IMR-90 (cell line): ENCODE measurements at regions not wholly inside any gene's neighbourhood (a gene's known extent, or its start where the extent isn't known, plus 50 kb on each side); places are given as distances from the start of the nearest gene placed in this dataset.

Source experiments
- ATAC-seq: fragments of 200-7000 bp; cut with Tn5 transposase; 2 replicates; pipeline ENCODE4 v1.9.1; 2020; ENCODE audit warnings: low read depth, mild to moderate bottlenecking, moderate library complexity
- BruUV-seq: library from RNA; stranded (reverse); fragments of 400-500 nt; replicated peaks from 2 replicates; lab custom pipeline; 2021; lab: Mats Ljungman, UMichigan
- CTCF ChIA-PET: fragments of 300-600 bp; formaldehyde crosslinking; extraction: SDS; loops from one replicate; lab custom pipeline; 2021; ENCODE audit warnings: antibody characterized with exemption; lab: Yijun Ruan, JAX
- POLR2A ChIA-PET: fragments of 300-600 bp; sonication (Branson Sonifier 250); formaldehyde crosslinking; loops from one replicate; lab custom pipeline; 2022; ENCODE audit warnings: antibody characterized with exemption; ENCODE audit not compliant: unreplicated experiment; lab: Charles Lee
- DNase-seq: peaks from one replicate; pipeline ENCODE4 v3.0.0; 2013
- H2AFZ ChIP-seq: replicated peaks from 2 replicates; pipeline ENCODE3; 2013; ENCODE audit warnings: low read length, mild to moderate bottlenecking; ENCODE audit not compliant: poor library complexity
- H2AK5ac ChIP-seq: 2 replicates; pipeline ENCODE4 v1.6.1; 2013; ENCODE audit warnings: low read depth, low read length, inconsistent platforms
- H2AK9ac ChIP-seq: replicated peaks from 2 replicates; pipeline ENCODE3; 2013; ENCODE audit warnings: mild to moderate bottlenecking, low read depth, low read length, moderate library complexity; ENCODE audit not compliant: poor library complexity
- H2BK120ac ChIP-seq: 2 replicates; pipeline ENCODE4 v1.6.1; 2013; ENCODE audit warnings: low read depth, low read length, inconsistent platforms
- H2BK15ac ChIP-seq: 3 replicates; pipeline ENCODE4 v1.6.1; 2013; ENCODE audit warnings: low read depth, low read length, inconsistent platforms
- H2BK20ac ChIP-seq: 2 replicates; pipeline ENCODE4 v1.6.1; 2013; ENCODE audit warnings: low read depth, mild to moderate bottlenecking, inconsistent platforms, low read length, moderate library complexity
- H2BK5ac ChIP-seq: 2 replicates; pipeline ENCODE4 v1.6.1; 2013; ENCODE audit warnings: mild to moderate bottlenecking, low read depth, low read length, inconsistent platforms; ENCODE audit not compliant: poor library complexity, severe bottlenecking
- H3K14ac ChIP-seq: replicated peaks from 2 replicates; pipeline ENCODE4 v1.6.1; 2013; ENCODE audit warnings: low read depth, low read length, inconsistent platforms
- H3K18ac ChIP-seq: 2 replicates; pipeline ENCODE4 v1.6.1; 2013; ENCODE audit warnings: low read depth, low read length, control low read depth
- H3K23ac ChIP-seq: 2 replicates; pipeline ENCODE4 v1.6.1; 2013; ENCODE audit warnings: low read depth, low read length, inconsistent platforms
- H3K27ac ChIP-seq: 2 replicates; pipeline ENCODE4 v1.5.1; 2013; ENCODE audit warnings: mild to moderate bottlenecking, control low read depth, low read length; ENCODE audit not compliant: insufficient read depth
- H3K27me3 ChIP-seq: 2 replicates; pipeline ENCODE4 v1.6.1; 2013; ENCODE audit warnings: low read length; ENCODE audit not compliant: control insufficient read depth, insufficient read depth
- H3K36me3 ChIP-seq: 2 replicates; pipeline ENCODE4 v1.6.1; 2013; ENCODE audit warnings: low read length, mixed read lengths; ENCODE audit not compliant: control insufficient read depth, insufficient read depth
- H3K4ac ChIP-seq: 2 replicates; pipeline ENCODE4 v1.6.1; 2013; ENCODE audit warnings: low read depth, low read length, inconsistent platforms
- H3K4me1 ChIP-seq: 2 replicates; pipeline ENCODE4 v1.6.1; 2013; ENCODE audit warnings: low read length, mixed read lengths; ENCODE audit not compliant: control insufficient read depth, insufficient read depth
- H3K4me2 ChIP-seq: 2 replicates; pipeline ENCODE4 v1.6.1; 2013; ENCODE audit warnings: low read depth, mild to moderate bottlenecking, control low read depth, low read length, moderate library complexity
- H3K4me3 ChIP-seq: 2 replicates; pipeline ENCODE4 v1.5.1; 2013; ENCODE audit warnings: low read depth, mild to moderate bottlenecking, control low read depth, low read length, moderate library complexity; ENCODE audit not compliant: insufficient read depth
- H3K56ac ChIP-seq: 2 replicates; pipeline ENCODE4 v1.6.1; 2013; ENCODE audit warnings: low read length, inconsistent platforms; ENCODE audit not compliant: insufficient read depth; ENCODE audit errors: extremely low read depth
- H3K79me1 ChIP-seq, 2 experiments: 2 replicates each; pipeline ENCODE4 v1.6.1; 2013; ENCODE audit warnings: low read length in 2 of 2, inconsistent platforms in 1 of 2, low read depth in 1 of 2
- H3K9ac ChIP-seq: 2 replicates; pipeline ENCODE4 v1.6.1; 2013; ENCODE audit warnings: low read depth, low read length, control low read depth
- H3K9me1 ChIP-seq: 2 replicates; pipeline ENCODE4 v1.6.1; 2013; ENCODE audit warnings: low read length, inconsistent platforms; ENCODE audit not compliant: insufficient read depth
- H3K9me3 ChIP-seq: 2 replicates; pipeline ENCODE4 v1.6.1; 2013; ENCODE audit warnings: low read length; ENCODE audit not compliant: control insufficient read depth, insufficient read depth
- H4K20me1 ChIP-seq: 2 replicates; pipeline ENCODE4 v1.6.1; 2013; ENCODE audit warnings: low read length, inconsistent platforms; ENCODE audit not compliant: insufficient read depth
- H4K5ac ChIP-seq: 2 replicates; pipeline ENCODE4 v1.6.1; 2013; ENCODE audit warnings: mild to moderate bottlenecking, low read depth, low read length, control low read depth
- H4K8ac ChIP-seq, 2 experiments: 2 replicates each; pipeline ENCODE4 v1.6.1; 2013; ENCODE audit warnings: low read depth in 2 of 2, low read length in 2 of 2, control low read depth in 1 of 2, inconsistent platforms in 1 of 2
- H4K91ac ChIP-seq: 2 replicates; pipeline ENCODE4 v1.6.1; 2013; ENCODE audit warnings: low read depth, low read length, inconsistent platforms; ENCODE audit not compliant: insufficient read depth
- BHLHE40 ChIP-seq: fragments of 150-350 bp; IDR thresholded peaks from 2 replicates; pipeline ENCODE4 v1.6.1; 2016; ENCODE audit warnings: mild to moderate bottlenecking, low read depth, low read length
- CHD1 ChIP-seq: IDR thresholded peaks from 2 replicates; pipeline ENCODE4 v1.6.1; 2012; ENCODE audit warnings: low read depth, low read length, improper control_type of control experiment
- FOS ChIP-seq: fragments of 150-350 bp; IDR thresholded peaks from 2 replicates; pipeline ENCODE4 v1.6.1; 2016; ENCODE audit warnings: low read depth, low read length
- MAZ ChIP-seq: IDR thresholded peaks from 2 replicates; pipeline ENCODE4 v1.6.1; 2012; ENCODE audit warnings: low read depth, mild to moderate bottlenecking, low read length, improper control_type of control experiment, moderate library complexity, borderline replicate concordance
- NFE2L2 ChIP-seq: fragments of 150-350 bp; IDR thresholded peaks from 2 replicates; pipeline ENCODE4 v1.6.1; 2016; ENCODE audit warnings: low read depth, mild to moderate bottlenecking, low read length
- POLR2A ChIP-seq: IDR thresholded peaks from 2 replicates; pipeline ENCODE4 v1.6.1; 2012; ENCODE audit warnings: mild to moderate bottlenecking, low read depth, low read length
- RAD21 ChIP-seq: IDR thresholded peaks from 2 replicates; pipeline ENCODE4 v1.6.1; 2012; ENCODE audit warnings: low read length, improper control_type of control experiment
- RCOR1 ChIP-seq: IDR thresholded peaks from 2 replicates; pipeline ENCODE4 v1.6.1; 2012; ENCODE audit warnings: mild to moderate bottlenecking, low read length, improper control_type of control experiment; ENCODE audit not compliant: insufficient replicate concordance
- RFX5 ChIP-seq: IDR thresholded peaks from 2 replicates; pipeline ENCODE4 v1.8.0; 2012; ENCODE audit warnings: low read depth, mild to moderate bottlenecking, low read length, moderate library complexity
- SMC3 ChIP-seq: fragments of 150-350 bp; IDR thresholded peaks from 2 replicates; pipeline ENCODE4 v1.6.1; 2016; ENCODE audit warnings: low read depth, mild to moderate bottlenecking, antibody characterized with exemption, low read length, moderate library complexity
- WGBS, 2 experiments: methylation state at CpG; one replicate each; pipeline versions ENCODE4 v1.1.5 to v1.1.7; 2013; ENCODE audit warnings: missing lambda C conversion rate in 2 of 2; ENCODE audit not compliant: insufficient read length in 1 of 2; ENCODE audit errors: extremely low coverage in 2 of 2; 5-methylcytosine and 5-hydroxymethylcytosine counted together
- dilution Hi-C: fragments of 300-500 bp; cut with HindIII; formaldehyde crosslinking; loops from one replicate; pipeline ENCODE4 v1.14.3; 2018; ENCODE audit warnings: low sequenced_read_pairs; ENCODE audit not compliant: unreplicated experiment
- in situ Hi-C: fragments of 300-500 bp; cut with MboI; formaldehyde crosslinking; loops from 3 replicates; pipeline ENCODE4 v1.14.3; 2019; ENCODE audit warnings: low sequenced_read_pairs, inconsistent platforms, mixed read lengths
- intact Hi-C: fragments of 100-400 bp; cut with micrococcal nuclease; formaldehyde crosslinking; loops from 2 replicates; pipeline ENCODE4 v1.10.0; 2022

GRCh38 chr4:59920416-59920815 is 1279.7 kb upstream of the ADGRL3 start:
- POLR2A ChIA-PET, result no interaction called here

More at GRCh38 chr4:59920416-59920815, 1279.7 kb upstream of the ADGRL3 start:
- Histone ChIP-seq H4K20me1 (no peaks in the 10 kb centered on the region), H3K14ac (no peak overlapping the region), H3K9ac (no peak overlapping the region), H3K36me3 (no peaks in the 10 kb centered on the region), H3K56ac (no peak overlapping the region), H4K91ac (no peak overlapping the region), H2BK20ac (no peak overlapping the region), H3K79me1 (no peaks in the 10 kb centered on the region), H3K27ac (no peak overlapping the region), H2AFZ (no peak overlapping the region), H3K4ac (no peak overlapping the region), H3K23ac (no peak overlapping the region), H3K27me3 (no peaks in the 10 kb centered on the region), H3K4me1 (no peaks in the 10 kb centered on the region), H2BK15ac (no peak overlapping the region), H4K8ac (no peak overlapping the region), H3K9me3 (peaks cover 6% of the 10 kb centered on the region; the same call in 1 of the 2 replicates), H2BK5ac (no peak overlapping the region), H2AK5ac (no peak overlapping the region), H4K5ac (no peak overlapping the region), H2BK120ac (no peak overlapping the region), H2AK9ac (no peak overlapping the region), H3K4me3 (no peak overlapping the region), H3K9me1 (no peaks in the 10 kb centered on the region), H3K4me2 (no peak overlapping the region), H3K18ac (no peak overlapping the region)
- intact Hi-C loops, result no loop called here
- WGBS, 2 experiments, result no CpG with 5 or more reads among the region's 3 CpGs
- no peak for TF ChIP-seq NFE2L2
- TF ChIP-seq SMC3, result no peak
- no peak for TF ChIP-seq CHD1
- TF ChIP-seq RAD21, result no peak
- TF ChIP-seq POLR2A, result no peak
- TF ChIP-seq FOS, result no peak
- no peak for TF ChIP-seq MAZ
- no peak for TF ChIP-seq RFX5
- TF ChIP-seq BHLHE40, result no peak
- TF ChIP-seq RCOR1, result no peak
- CTCF ChIA-PET, result no interaction called here
- in situ Hi-C loops, result no loop called here
- no TSS peak for BruUV-seq
- DNase-seq (no peak), ATAC-seq (no peak)
- dilution Hi-C loops, result no loop called here
